ENCODE measurements at regions not wholly inside any gene's neighbourhood (a gene's known extent, or its start where the extent isn't known, plus 50 kb on each side); places are given as distances from the start of the nearest gene placed in this dataset.

- H3T11ph ChIP-seq (ENCODE audit: low read length): no peak overlapping the region
- H3K23me2 ChIP-seq (ENCODE audit: insufficient read length, low read depth, low read length, poor library complexity, severe bottlenecking): no peaks in the 10 kb centered on the region
- H4K5ac ChIP-seq (ENCODE audit: insufficient read length, low read depth, low read length): no peak overlapping the region
- no peak overlapping the region for H4K8ac ChIP-seq (replicated peaks; ENCODE audit: insufficient read length, low read depth, low read length)
- no peaks in the 10 kb centered on the region for H3K79me1 ChIP-seq (ENCODE audit: insufficient read depth, low read depth, low read length, poor library complexity, severe bottlenecking)
- H3K27me3 ChIP-seq (ENCODE audit: insufficient read depth, low read length): no peaks in the 10 kb centered on the region
- H3K9me3 Mint-ChIP-seq: no peaks in the 10 kb centered on the region
- no peak overlapping the region for H3K18ac ChIP-seq (ENCODE audit: insufficient read length, low read depth, low read length)
- peak overlapping the region in 1 of 3 experiments; percentile 72; a peak in 1 of 7 replicates for H3K27ac Mint-ChIP-seq
- no CpG with 5 or more reads among the region's 2 CpGs for WGBS (ENCODE audit: extremely low coverage, insufficient read length, low lambda C conversion rate)
- H3K36me3 Mint-ChIP-seq (ENCODE audit: insufficient read depth in 1 of 3, low read depth in 3 of 3): no peaks in the 10 kb centered on the region; a peak in 1 of 7 replicates
- H2BK5ac ChIP-seq (ENCODE audit: insufficient read length, low read length): no peak overlapping the region
- H2BK12ac ChIP-seq (ENCODE audit: insufficient read length, low read depth, low read length): no peak overlapping the region
- H2AFZ ChIP-seq (ENCODE audit: low read length): no peak overlapping the region
- H3K27me3 Mint-ChIP-seq (ENCODE audit: low read depth): no peaks in the 10 kb centered on the region
- no peak overlapping the region for H4K91ac ChIP-seq (ENCODE audit: insufficient read length, low read depth, low read length)
- H3K4me1 ChIP-seq (ENCODE audit: insufficient read depth, low read length): no peaks in the 10 kb centered on the region
- H2BK15ac ChIP-seq (ENCODE audit: low read depth, low read length): no peak overlapping the region
- DNase-seq: no peak
- no peaks in the 10 kb centered on the region for H4K20me1 ChIP-seq (ENCODE audit: control insufficient read depth, insufficient read depth, insufficient read length)
- no peak overlapping the region for H2BK120ac ChIP-seq (ENCODE audit: low read depth, low read length, poor library complexity, severe bottlenecking)
- no peak for TF ChIP-seq CTCF (conservative IDR thresholded peaks at IDR 0.05)
- no peak overlapping the region for H3K23ac ChIP-seq (ENCODE audit: insufficient read length, low read depth, low read length)
- H3K4me1 Mint-ChIP-seq: no peaks in the 10 kb centered on the region
- H3K9me3 ChIP-seq (ENCODE audit: control insufficient read depth, low read depth, low read length): no peaks in the 10 kb centered on the region
- H3K56ac ChIP-seq (ENCODE audit: insufficient read length, low read depth, low read length): no peak overlapping the region
- no peak overlapping the region for H3K9ac ChIP-seq (ENCODE audit: extremely low read depth, insufficient read length, low read length)
- no peak overlapping the region for H3K4me3 Mint-ChIP-seq
- H3K79me2 ChIP-seq (ENCODE audit: insufficient read depth, low read length): no peaks in the 10 kb centered on the region
- H3K4ac ChIP-seq (ENCODE audit: low read depth, low read length): no peak overlapping the region
- no peak overlapping the region for H3K27ac ChIP-seq (ENCODE audit: insufficient read length, low read depth, low read length)
- no peak overlapping the region for H2AK5ac ChIP-seq (ENCODE audit: insufficient read length, low read length)
- no peak overlapping the region for H3K4me2 ChIP-seq (ENCODE audit: insufficient read depth, insufficient read length, low read length)
- no peak overlapping the region for H3K14ac ChIP-seq (ENCODE audit: insufficient read depth, low read length)
- no peak overlapping the region for H2BK20ac ChIP-seq (ENCODE audit: low read depth, low read length, poor library complexity, severe bottlenecking)
These were observed 160.9 kb upstream of the CCDC150 start for GRCh38 chr2:196478588-196478987.

Data from H9 (cell line).